CD4-positive, alpha-beta T cell treated with Interleukin-17A for 1 hour (primary cell): ENCODE measurements at regions not wholly inside any gene's neighbourhood (a gene's known extent, or its start where the extent isn't known, plus 50 kb on each side); places are given as distances from the start of the nearest gene placed in this dataset.

ENCODE experiments used
- DNase-seq: peaks from one replicate; pipeline ENCODE4 v3.0.0-alpha.2; 2020

DNA sequence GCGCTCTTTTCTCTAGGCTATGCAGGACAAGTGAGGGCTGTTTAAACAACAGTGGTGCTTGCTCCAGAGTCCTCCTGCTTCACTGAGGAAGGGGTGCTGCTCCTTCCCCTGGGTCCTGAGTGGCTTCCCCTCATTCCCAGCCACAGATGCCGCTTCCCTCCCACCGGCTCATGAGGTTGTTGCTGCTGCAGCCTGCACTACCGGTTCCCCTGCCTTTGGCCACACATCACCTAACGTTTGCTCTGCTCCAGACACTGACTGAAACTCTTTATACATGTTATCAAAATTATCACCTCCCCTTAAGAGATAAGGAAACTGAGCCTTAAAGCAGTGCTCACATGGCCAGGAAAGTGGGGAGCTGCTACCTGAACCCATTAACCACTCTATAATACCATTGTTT, 130.8 kb upstream of the LGALSL start:
- DNase-seq = no peak

DNA sequence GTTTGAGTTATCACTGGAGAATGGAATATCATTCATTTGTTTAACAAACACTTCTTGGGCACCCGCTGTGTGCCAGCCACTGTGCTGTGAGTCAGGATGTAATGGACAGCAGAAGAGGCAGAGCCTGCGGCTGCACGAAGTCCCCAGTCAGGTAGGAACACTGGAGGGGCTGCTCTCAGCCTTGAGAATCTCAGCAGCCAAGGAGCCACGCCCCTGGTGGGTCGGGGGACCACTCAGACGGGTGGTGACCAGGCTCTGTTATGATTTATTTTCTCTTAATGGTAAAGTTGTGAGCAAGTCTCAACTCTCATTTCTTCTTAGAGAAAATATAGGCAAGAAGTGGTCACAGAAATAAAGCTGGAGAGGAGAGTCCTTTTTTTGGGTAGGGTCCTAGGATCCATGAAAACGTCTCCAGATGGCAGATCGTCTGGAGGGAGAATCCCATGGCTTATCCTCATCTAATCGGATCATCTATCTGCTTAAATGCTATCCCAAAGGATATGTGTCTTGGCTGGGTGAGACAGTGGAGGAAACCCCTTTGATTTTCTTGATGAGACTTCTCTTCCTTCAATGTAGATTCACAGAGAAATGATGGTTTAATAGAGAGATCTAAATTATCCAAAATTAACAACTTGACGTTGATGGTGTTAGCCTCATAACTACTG, 129.1 kb upstream of the LGALSL start:
- no peak for DNase-seq

DNA sequence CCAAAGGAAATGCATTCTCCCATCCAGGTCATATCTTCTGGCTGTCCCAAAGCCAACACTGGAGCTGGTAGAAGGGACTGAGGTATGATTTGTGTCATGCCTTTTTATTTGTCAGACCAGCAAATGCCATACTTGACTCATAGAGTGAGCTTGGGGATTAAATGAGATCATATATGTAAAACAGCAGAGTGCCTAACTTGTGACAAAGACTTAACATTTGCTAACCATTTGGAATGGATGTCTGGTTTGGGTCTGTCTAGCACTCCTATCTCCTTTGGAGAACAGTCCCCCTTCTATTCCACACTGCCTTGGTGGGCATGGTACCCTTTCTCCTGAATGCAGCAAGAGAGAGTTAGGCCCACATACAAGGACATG, 128.5 kb upstream of the LGALSL start:
- peak; percentile 9 for DNase-seq

DNA sequence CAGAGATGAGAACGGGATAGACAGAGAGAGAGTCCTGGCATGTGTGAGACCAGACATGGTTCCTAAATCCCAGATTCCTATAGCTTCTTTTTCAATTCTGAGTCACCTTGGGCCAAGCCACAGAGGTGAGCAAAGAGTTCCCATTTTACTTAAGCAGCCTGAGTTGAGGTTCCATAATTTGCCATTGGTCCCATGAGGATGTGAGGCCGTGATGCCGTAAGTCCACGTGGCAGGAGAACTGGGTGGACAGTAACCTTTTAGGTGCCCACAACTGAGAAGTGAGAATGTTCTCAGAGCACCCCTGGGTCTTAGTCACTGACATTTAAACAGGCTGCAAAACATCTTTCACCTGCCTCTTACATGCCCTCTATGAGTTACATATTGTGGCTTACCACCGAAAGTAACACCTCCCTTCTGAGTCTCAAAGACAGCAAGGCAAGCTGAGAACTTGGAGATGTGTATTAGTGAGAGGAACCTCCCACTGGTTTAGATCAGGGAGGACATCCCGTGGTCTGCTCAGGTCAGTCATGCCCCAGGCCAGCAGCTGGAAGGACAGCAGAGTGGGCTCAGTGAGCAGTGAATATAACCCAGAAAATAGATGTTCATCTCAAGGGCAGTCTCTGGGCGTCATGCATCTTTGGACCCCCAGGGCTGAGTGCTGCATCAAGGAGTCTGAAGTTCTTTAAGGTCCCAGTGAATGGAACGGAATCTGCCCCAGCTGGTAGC, 127.9 kb upstream of the LGALSL start:
- peak; percentile 82 for DNase-seq

DNA sequence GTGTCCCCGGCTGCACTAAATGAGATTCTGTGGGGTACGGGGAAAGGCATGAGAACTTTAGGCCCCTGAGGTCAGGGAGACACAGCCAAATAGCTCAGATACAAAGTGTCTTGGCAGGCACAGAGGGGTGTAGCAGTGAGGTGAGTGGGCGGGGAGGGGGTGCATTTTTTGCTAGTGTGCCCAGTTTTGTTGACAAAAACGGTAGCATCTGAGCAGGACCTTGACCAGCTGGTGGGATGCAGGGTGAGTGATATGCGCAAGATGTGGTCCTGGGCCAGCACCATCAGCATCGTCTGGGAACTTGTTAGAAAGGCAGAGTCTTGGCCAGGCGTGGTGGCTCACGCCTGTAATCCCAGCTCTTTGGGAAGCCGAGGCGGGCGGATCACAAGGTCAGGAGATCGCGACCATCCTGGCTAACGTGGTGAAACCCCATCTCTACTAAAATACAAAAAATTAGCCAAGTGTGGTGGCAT, 127.3 kb upstream of the LGALSL start:
- peak; percentile 7 for DNase-seq

DNA sequence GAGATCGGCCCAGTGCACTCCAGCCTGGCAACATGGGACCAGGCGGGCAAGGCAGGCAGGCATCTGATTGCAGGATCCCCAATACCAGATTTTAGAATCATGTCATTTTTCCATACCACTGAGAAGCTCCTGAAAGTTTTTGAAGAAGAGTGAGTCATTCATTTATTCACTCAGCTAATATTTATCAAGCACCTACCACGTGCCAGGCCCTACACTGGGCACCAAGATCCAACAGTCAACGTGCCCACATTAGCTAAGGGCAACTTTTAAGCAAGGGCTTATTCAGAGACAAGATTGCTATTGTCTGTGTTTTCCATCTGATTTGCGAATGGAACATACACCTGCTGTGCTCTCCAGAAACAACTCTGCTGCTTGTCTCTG, 126.8 kb upstream of the LGALSL start:
- no peak for DNase-seq

DNA sequence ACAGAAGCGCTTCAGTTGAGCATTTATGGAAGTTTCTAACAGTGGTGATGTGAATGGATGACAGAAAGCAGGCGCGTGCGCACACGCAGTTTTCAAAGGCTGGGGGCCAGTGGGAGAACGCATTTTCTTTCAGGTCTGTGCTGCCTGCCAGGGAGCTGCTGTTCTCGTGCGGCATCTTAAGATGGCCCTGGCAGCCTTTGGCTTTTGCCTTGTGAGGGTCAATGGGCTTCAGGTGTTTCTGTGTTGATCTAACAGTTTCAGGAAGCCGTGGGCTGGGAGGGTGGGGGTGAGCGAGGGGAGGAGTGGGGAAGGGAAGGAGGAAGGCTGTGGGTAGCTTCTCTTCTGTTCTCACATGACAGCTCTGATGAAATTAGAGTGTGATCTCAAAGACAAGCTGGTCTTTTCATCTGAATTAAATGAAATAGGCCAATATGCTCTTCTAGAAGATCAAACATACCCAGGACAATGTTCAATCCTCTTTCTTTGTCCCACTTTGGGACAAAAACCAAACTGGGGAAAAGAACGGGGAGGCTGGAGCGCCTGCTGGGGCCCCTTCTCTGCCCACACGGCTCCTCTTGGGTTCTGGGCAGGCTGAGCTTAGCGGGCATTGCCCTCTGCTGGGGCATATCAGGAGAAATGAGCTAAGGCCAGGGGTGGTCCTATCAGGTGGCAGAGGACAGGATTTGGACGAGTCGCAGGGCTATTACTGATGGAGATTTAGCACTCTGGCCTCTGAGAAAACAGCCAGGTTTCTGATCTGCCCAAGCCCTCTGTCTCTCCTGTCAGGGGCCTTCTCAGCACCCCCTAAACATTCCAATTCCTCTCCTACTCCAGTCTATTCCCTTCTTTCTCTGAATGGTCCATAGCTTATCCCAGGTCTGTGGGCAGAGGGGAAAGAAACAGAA, 126.2 kb upstream of the LGALSL start:
- peak; percentile 69 for DNase-seq

DNA sequence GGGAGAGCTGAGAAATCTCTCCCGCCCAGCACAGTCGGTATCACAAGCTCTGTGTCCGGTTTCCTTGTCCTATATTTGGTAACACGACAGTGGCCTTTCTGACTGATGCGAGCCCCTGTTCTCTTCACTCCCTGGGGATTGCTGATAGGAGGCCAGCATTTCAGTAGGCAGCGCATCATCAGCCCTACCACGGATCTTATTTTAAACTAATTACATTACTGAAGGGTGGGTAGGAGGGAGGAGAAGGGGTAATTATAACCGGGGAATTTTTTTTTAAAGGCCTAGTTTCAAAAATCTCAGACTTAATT, 125.6 kb upstream of the LGALSL start:
- DNase-seq = no peak

DNA sequence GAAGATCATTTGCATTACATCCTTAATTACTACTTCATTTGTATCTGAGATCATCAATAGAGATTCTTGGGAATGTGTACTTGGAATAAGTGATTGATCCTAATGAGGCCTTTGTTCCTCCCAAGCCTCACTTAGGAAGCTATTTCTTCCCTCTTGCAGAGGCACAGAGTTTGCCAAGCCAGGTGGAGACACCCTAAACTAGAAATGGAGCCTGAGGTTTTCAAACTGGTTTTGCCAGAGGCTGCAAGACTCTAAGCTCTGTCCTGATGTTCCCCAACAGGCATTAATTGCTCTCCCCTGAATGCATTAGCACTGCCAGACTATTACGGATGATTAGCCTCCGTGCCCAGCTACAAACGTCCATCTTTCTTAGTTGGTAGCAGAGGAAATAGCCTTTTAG, 125.2 kb upstream of the LGALSL start:
- DNase-seq = no peak

DNA sequence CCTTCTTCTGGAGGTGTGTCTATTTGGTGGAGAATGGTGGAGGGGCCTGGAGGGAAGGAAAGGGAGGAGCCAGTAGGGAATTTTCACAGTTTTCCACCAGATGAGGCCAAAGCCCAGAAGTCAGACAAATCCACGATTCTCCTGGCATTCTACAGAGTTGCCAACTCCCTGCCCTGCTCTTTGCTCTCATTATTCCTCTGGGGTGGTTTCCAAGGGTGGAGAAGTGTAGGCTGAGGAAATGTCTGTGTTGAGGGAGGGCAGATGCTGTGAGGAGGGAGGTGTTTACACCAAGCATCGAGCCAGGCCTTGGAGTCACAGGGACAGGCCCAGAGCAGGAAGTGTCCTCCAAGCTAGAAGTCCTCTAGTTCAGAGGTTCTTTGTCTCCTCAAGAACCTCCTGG, 124.1 kb upstream of the LGALSL start:
- no peak for DNase-seq

DNA sequence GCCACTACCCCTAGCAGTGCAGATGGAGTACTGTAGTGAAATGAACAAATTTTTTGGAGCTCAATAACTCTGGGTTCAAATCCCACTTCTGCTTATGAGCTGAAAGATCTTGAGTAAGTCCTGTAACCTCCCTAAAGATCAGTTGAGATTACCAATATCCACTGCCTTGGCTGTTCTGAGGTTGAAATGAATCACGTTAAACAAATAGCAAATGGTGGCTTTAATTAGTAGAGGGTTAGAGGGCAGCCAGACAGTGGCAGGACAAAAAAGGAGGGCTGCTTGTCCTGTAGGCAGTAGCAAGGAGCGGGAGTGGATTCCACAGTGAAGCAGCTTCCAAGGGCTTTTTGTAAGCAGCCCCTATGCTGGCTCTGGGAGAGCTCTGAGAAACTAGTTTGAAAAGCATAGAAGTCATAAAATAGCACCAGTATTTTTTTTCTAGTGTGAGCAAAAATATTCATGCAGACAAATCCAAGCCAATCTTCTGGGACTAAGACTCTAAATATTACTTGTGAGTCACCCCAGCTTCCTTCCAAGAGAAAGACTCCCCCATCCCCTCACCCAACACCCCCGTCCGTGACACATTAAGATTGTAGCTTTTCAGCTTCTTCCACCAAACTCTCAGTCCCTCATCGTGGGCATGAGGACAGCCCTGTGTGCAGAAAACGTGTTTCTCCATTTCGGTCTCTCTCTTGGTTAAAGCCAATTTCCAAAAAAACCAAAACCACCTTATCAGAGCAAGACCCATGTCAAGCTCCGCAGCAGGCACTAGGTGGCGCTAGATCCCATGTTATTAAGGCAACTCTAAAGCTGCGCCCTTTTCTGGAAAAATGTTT, 123.5 kb upstream of the LGALSL start:
- DNase-seq = peak; percentile 82

DNA sequence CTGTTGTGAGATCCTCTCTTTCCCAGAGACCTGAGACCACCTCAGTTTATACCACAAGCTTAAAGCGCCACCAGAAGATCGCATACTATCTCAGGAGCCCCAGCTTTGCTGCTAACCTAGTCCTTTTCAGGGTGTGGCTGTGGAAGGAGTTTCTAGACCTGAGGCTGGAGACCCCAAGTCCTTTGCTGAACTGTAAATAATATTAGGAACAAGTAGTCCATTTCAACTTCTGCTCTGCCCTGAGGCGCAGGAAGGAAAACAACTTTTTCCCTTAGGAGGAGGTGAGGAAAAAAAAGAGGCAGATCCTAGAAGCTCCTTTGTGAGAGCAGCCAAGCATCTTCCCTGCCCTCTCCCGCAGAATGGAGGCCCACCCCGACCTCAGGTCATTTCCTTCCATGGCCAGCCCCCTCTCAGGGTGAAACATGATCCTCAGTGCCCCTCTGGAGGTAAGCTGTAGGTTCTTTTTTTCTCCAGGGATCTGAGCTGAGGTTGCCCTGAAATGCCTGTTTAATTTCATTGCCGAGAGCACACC, 122.8 kb upstream of the LGALSL start:
- DNase-seq = no peak

DNA sequence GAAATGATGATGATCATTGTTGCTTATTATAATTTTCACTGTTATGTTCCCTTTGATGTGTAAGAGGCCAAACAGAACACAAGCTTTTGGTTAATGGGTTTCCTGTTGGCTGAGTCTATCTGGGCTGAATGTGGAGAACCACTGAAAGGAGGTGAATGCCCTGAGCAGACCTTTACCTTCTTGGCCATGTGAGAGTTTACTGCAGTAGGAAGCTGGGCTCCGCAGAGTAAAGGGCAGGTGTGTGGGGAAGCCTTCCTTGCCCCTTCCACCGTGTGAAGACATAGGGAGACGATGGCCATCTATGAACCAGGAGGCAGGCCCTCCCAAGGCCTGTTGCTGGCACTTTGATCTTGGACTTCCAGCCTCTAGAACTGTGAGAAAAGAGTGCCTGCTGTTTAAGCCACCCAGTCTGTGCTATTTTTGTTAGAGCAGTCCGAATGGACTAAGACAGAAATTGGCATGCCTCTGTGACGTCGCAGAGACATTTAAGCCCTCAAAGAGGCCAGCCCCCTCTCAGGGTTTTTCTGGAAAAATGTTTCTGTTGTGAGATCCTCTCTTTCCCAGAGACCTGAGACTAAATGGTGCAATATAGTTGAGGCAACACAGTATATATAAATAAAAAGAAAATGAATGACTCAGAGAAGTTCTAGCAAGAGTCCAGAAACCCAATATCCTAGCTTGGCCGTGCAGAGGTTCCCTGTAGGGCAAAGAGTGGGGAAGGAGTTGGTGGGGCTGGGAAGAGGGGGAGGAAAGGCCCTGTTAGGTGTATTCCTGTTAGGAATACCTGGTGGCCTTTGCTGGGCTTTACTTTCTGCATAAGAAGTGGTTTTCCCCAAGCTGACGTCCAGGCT, 121.9 kb upstream of the LGALSL start:
- DNase-seq = no peak

DNA sequence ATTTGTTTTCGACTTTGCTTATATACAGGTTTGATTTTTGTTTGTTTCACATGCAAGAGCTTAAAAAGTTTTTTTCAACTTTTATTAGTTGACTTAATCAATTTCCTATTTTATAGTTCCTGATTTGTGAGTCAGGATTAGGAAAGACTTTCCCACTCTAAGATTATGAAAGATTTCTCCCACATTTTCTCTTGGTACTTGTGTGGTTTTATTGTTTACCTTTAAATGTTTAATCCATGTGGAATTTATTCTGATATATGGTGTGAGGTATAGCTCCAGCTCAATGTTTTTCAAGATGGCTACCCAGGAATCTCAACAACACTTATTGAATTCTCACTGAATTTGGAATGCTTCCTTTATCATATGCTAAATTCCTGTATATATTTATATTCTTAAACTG, 117.8 kb upstream of the LGALSL start:
- no peak for DNase-seq

DNA sequence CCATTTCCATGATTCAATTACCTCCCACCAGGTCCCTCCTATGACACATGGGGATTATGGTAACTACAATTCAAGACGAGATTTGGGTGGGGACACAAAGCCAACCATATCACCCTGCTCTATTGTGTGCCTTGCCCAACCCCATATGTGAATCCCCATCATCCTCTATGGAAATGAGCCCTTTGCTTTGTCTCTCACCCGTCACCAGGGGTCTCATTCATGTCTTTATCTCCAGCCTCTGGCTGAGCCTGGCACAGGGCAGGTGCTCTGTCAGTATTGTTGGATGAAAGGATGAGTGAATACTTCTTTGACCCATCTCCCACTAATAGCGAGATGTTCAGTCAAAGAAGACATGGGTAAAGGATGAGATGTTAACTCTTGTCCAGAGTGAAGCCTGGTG, 116.6 kb upstream of the LGALSL start:
- DNase-seq = no peak

DNA sequence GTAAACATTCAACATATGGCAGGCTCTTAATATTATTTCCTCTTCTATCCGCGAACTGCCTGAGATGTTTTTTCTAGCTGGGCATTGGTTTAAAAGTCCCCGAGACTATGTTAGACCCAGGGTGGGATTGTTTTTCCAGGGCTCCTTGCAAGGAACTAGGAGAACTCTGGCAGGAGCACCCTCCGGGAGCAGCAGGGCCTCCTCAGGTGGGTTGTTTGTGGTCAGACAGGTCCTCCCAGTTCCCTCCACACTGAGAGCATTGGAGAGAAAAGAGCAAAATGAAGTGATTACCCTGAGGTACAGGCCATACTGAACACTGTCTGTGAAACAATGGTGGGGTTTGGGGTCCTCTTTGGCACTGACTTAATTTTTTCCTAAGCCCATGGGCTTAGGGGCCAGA, 115.9 kb upstream of the LGALSL start:
- DNase-seq = no peak

DNA sequence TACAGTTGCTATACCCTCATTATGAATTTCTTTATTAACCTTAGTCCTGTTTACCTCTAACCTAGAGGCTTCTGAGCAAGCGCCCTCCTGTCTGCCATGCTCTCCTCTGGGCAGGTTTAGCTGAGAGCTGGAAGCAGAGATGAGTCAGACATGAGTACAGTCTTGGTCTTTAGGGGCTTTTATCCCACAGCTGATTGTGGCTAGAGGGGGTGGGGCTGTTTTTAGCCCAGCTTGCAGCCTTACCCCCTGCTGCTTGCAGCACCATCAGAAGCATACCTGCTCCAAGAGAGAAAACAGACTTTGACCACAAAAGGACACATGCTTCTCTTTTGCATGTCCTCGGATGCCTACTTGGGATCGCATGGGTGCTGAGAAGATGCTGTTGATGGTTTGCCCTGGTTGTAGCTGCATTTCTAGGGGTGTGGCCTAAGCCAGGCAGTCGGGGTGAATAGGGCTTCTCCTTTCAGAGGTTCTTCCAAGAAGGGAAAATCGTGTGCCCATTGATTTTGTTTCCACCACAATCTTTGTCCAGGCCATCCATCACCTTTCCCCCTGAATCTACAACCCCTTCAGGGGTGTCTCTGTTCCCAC, 115.0 kb upstream of the LGALSL start:
- DNase-seq = no peak

DNA sequence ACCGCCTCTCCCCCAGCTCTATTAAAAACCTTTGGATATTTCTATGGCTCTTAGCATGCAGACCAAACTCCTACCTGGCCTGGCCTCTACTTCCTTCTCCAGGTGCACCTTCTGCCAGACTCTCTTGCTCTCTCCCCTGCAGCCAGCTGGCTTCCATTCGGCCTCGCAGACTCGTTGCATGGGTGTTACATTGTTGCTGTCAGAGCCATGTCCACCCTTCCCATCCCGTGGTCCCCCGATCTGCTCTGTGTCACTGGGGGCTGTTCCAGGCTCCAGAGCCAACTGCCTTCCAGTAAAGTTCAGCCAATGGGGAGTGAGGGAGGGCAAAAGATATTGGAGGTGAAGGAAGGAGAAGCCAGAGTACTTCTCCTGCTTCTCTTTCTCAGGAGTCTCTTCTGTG, 112.5 kb upstream of the LGALSL start:
- no peak for DNase-seq

DNA sequence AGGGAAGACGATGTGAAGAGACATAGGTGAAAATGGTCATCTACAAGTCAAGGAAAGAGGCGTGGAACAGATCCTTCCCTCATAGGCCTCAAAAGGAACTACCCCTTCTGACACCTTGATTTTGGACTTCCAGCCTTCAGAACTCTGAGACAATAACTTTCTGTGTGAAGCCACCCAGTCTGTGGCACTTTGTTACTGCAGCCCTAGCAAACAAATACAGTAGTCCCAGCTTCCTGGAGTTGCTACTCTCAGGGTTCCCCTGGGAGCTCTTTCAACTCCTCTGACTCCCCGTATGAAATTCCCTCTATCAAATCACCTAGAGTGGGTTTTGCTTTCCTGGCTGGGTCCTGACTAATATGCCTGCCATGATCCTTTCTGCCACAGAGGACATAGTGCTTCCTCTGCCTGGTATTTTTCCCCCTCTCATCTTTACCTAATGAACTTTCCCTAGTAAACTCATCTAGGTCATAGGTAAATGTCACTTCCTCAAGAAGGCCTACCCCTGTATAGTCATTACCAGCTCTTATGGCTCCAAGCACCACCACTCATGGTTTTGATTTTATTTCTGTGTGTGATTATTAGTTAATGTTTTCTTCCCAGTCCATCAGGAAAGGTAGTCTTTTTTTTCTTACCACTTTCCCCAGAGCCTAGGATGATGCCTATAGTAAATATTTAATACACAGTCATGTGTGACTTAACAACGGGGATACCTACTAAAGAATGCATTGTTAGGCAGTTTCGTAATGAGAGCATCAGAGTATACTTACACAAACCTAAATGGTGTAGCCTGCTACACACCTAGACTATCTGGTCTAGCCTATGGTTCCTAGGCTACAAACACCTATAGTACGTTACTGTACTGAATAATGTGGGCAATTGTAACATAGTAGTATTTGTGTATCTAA, 111.5 kb upstream of the LGALSL start:
- no peak for DNase-seq

DNA sequence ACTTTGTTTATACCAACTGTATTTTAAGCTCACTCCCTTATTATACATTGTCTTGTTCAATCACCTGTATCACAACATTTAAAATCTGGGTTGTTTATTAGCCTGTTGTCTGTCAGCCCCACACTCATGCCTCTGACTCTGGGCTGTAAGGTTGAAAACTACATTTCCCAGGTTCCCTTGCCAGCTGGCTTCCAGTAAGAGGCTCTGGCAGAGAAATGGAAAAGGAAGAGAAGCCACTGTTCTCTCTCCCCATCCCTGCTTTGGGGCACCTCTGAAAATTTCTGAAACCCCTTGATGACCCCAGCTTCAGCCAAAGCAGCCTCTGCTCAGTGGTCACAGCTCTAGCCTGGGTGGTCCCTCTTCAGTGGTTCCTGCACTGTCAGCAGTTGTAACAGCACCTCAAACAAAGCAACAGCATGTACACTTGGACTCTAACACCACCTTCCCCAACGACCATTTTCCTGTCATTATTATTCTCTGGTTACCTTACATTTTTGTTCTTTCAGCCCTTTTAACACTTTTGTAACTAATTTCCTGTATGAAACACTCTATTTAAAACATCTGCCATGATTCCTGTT, 108.9 kb upstream of the LGALSL start:
- DNase-seq = no peak
